ENCODE measurements at regions not wholly inside any gene's neighbourhood (a gene's known extent, or its start where the extent isn't known, plus 50 kb on each side); places are given as distances from the start of the nearest gene placed in this dataset.

GRCh38 chr13:102933523-102933922 is 87.7 kb downstream of the ERCC5 start:
- DNase-seq, result no peak

GRCh38 chr13:102933122-102933521 is 87.3 kb downstream of the ERCC5 start:
- no peak for DNase-seq

GRCh38 chr13:102932331-102932730 is 86.5 kb downstream of the ERCC5 start:
- DNase-seq, result no peak

GRCh38 chr13:102930566-102930965 is 84.7 kb downstream of the ERCC5 start:
- no peak for DNase-seq

DNA sequence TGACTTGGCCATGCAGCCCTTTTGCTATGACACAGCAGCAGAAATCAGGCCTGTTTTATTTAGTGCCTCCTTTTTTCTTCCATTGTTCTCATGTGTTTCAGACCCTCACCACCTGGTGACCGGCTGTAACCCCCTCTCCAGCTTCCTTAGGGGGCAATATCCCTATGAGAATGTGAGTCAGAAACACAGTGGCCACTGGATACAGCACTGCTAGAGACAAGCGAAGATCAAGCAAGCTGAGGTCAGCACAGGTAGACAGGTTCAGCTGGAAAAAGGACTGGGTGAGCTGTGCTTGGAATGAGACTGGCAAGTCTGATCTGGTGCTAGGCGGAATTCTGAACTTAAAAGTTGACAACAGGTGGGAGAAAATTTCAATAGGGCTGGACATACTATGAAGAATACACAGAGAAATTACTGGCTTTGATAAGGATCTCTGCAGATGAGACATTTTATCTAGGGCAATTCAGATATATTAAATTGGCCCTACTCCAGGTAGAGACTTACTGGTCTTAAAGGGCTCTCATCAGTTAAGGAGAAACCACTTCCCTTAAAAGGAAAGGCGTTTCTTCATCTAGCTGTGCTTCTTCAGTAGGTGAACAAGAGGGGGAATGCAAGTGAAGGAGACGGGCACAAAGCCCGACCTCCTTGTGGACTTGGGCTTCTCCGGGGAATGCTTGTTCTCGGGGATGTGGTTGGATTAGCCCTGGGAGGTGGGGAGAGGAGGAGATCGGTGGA is 83.3 kb downstream of the ERCC5 start:
- no peak for DNase-seq
